ENCODE measurements at regions not wholly inside any gene's neighbourhood (a gene's known extent, or its start where the extent isn't known, plus 50 kb on each side); places are given as distances from the start of the nearest gene placed in this dataset.
"Not testable (repeated sequence)": the region's sequence is repeated elsewhere in the genome, so short reads cannot be mapped to it uniquely, and the experiment has no call there.

DNA sequence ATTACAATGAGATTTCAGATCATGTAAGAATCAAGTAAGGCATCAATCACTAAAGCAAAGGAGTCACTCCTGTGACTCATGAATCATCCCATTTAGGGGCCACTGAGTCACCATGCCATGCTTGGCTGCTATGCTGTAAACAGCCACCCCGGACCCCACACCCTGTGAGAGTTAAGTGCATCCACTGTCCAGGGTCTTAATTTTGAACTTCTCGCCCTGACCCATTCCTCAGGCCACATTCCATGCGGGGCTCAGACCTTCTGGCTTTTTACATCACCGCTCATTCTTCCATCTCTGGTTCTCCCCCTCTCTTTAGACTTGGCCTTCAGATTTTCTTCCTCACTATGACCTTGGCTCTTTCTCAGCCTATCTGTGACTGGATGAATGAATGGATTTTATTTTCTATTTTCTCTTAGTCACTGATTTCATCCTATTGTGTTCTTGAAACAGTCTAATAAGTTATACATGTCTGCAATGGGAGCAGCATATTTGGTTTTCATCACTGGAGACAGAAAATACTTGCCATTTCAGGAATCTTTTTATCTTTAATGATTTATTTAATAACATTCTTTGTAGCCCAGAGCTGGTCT is 239.6 kb downstream of the SKIDA1 start:
- no peak for DNase-seq

DNA sequence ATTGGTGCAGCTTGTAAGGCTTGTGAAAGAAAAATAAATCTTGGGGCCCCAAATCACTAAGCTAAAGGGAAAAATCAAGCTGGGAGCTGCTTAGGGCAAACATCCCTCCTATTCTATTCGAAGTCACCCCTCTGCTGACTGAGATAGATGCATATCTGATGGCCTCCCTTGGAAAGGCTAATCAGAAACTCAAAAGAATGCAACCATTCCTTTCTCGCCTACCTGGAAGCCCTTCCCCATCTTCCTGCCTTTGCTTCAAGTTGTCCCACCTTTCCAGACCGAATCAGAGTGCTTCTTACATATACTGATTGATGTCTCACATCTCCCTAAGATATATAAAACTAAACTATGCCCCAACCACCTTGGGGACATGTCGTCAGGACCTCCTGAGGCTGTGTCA is 240.3 kb downstream of the SKIDA1 start:
- DNase-seq: no peak

DNA sequence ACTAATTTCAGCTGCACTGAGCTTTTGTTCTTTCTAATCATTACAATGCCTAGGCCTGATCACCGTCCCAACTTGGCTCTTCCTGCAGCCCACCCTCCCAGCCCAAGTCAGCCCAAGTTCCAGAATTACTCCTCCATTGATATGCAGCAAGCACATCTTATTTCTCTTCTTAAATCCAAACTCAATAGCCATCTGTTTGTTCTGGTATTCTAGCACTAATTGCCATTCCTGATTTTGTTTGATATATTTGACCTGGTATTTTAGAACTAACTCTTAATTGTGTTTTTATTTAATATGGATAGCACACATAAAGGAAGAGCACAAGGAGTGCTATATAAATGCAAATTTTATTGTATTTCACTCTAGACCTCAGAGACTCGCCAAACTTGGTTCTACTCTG is 241.2 kb downstream of the SKIDA1 start:
- no peak for DNase-seq

DNA sequence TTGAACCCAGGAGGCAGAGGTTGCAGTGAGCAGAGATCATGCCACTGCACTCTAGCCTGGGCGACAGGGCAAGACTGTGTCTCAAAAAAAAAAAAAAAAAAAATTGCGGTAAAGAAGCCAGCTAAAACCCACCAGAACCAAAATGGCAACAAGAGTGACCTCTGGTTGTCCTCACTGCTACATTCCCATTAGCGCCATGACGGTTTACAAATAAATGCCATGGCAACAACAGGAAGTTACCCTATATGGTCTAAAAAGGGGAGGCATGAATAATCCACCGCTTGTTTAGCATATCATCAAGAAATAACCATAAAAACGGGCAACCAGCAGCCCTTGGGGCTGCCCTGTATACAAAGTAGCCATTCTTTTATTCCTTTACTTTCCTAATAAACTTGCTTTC is 242.4 kb downstream of the SKIDA1 start:
- not testable (repeated sequence) for DNase-seq

DNA sequence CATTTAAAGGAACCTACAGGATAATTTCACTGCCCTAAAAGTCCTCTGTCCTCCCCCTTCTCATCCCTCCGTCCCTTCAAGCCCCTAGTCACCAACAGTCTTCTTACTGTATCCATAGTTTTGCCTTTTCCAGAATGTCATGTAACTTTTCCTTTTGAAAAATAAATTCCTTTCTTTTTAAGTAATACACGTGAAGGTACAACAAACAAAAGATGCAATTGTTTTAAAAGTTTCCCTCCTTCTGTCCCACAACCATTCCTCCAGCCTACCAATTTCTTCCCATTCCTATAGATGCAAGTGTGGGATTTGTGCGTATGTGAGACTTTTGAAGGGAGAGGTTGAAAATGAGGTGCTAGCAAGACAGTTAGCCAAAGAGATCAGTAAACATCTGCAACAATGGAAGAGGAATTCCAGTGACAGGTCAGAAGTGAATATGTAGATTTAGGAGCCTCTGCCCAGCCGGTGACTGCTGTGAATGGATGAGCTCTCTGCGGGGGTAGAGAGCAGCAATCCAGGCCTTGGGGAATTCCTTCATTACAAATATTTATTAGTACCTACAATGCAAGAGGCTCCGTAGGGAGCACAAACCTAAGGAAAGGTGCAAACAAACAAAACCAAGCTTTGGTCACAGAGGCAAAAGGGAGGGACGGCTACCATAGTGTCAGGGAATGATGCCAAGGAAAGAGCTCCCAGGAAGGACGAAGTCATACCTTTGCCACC is 243.6 kb downstream of the SKIDA1 start:
- no peak for DNase-seq

DNA sequence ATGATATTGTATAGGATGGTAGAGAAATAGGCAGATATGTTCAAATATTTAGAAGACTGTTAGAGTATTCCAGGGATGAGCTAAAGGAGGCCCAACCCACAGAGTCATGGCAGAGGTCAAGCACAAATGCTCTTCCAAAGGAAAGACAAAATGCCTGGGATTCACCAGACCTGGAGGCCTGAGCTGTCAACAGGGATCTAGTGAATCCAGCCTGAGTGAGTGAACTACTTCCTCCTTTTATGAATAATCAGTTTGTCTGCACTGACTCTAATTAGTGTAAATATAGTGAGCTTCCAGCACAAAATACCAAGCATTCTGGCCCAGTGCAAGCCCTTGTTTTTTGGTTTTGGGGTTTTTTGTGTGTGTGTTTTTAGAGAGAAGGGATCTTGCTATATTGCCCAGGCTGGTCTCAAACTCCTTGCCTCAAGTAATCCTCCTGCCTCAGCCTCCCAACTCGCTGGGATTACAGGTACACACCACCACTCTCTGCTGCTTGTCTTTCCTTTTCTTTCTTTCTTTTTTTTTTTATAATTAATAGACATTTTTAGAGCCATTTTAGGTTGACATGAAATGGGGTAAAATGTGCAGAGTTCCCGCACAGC is 244.4 kb downstream of the SKIDA1 start:
- DNase-seq: no peak

DNA sequence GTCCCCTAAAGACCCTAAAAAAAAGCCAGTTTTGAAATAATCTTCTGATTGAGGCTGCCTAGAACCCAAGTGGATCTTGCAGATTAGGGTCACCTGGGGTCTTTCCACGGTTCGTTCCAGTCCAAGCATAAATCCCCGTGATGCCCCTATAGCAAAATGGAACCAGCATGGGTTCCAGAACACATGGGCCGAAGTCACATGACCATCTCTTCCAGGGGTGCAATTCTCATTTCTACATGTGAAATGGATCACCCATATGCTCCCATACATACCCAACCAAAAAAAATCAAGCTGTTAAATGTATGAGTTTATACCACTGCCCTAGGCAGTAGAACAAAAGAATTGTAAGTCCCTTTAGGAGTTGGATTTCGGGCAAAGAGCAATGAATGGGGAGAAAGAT is 245.4 kb downstream of the SKIDA1 start:
- DNase-seq: no peak

DNA sequence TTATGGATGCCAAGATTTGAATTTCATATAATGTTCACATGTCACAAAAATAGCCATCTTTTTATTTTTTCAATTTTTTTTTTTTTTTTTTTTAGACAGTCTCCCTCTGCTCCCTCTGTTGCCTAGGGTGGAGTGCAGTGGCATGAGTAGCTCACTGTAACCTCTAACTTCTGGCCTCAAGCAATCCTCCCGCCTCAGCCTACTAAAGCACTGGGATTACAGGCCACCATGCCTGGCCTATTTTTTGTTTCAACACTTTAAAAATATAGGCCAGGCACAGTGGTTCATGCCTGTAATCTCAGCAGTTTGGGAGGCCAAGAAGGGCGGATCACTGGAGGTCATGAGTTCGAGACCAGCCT is 246.3 kb downstream of the SKIDA1 start:
- no peak for DNase-seq

DNA sequence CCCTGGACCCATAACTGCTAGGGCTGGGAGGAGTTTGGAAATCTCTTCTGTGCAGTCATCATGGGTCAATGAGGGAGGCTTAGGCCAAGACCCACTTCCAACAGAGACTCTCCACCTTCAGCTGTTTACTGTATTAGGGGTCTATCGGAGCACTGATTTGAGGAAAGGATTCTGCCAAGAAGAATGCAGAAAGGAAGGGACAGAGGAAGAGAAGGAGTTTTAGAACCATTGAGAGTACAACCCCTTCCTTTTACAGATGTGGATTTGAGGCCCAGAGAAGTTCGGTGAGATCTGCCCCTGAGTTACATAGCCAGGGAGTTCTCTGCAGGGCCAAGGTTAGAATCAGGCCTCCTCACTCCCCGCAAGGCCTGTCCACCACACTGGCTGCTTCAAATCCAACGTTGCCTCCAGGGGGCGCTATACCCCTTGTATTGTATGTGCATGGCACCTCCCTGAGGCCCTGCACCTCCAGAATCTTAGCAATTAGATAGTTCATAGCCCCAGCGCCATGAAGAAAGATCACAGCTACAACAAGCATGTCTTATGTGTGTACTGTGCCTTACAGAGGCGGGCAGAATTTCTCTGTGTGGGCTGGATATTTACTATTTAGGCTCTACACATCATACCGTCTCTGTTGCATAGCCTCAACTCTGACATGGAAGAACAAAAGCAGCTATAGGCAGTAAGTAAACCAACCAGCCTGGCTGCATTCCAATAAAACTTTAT is 246.8 kb downstream of the SKIDA1 start:
- DNase-seq: peak; percentile 57

DNA sequence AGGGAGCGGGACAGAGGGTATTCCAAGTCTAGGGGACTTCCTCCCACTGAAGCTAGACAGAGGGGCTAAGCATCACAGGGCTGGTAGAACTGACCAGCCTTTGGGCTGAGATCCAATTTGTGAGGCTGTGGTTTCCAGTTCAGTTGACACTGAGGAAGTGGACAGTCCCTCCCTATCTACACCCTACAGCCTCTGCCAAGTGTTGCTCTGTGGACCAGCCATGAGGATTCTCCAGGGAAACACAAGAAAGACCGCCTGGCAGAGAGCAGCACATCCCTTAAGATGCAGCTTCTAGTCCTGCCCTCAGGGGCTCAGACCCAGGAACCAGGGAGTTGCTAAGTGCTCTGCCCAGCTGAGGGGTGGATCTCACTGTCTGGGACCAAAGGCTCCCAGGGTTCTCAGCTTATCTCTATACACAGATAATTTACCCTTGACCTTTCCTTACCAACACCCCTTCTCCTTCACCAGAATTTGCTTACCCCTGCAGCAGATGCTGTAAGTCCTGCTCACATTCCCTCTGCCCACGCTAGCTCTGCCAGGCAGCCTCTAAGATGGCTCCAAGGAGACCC is 252.0 kb downstream of the SKIDA1 start:
- no peak for DNase-seq

DNA sequence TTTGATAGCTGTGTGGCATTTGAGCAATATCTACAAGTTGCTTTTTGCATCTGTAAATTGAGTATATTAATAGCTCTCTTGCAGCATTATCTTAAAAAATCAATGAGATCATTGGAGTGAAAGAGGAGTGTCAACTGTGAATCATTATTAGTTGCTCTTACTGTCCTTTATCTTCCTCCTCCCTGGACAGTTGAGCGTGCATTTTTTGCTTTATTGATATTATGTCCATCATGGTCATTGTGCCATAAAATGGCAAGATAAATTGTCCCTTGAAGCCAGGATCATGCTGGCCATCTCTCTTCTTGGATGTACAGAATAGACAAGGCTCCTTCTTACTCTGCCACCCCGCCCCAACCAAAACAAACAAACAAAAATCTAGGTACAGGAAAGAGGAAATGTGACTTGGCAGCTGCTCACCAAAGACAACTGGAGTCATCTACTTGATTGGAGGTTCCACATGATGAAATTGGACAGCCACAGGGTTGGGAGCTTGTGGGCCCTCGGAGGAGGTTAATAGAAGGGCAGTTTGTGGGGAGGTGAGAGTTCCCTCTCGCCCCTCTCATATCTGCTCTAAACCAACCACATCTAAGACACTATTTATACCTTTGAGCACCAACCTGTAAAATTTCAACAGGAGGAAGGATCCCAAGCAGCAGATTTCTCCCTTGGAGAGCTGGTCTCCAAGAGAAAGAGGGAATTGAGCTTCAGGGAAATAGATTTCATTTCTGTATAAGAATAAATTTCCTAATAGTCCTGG is 252.7 kb downstream of the SKIDA1 start:
- DNase-seq: no peak

DNA sequence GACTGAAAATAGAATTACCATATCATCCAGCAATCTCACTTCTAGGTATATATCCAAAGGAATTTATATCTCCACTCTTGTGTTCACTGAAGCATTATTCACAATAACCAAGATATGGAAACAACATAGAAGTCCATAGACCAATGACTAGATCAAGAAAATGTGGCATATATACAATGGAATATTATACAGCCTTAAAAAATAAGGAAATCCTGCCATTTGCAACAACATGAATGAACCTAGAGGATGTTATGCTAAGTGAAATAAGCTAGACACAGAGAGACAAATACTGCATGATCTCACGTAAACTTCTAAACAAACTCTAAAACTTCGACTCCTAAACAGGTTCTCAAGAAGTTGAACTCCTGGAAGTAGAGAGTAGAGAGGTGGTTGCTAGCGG is 254.5 kb downstream of the SKIDA1 start:
- DNase-seq: no peak

DNA sequence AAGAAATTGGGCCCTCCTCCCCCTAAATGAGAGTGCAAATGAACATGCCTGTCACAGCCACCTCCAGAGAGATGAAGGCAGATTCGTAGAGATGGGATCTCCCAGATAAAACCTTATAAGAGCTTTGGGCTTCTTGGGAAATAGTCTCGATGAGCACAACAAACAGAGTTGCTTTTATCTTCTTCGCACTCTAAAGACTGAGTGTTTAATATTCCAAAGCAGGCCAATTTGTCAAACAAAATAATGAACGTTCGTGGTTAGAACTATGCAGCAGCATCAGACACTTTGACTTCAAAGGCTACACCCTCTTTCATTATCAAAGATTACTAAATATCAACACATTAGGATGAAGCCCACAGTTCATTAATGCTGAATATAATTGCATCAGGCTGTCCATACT is 256.2 kb downstream of the SKIDA1 start:
- no peak for DNase-seq

DNA sequence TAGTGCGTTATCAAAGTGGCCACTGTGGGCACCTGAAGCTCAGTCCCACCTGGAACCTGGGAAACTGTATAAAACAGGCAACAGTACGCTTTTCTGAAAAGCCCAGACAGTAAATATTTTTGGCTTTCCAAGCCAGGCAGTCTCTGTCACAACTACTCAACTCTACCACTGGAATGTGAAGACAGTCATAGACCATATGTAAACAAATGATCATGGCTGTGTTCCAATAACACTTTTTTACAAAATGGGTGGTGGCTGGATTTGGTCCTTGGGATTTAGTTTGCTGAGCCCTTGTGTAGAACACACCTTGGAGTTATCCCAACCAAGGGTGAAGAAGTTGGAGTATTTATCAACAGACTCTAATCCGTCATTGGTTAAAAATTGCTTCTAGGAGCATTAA is 259.9 kb downstream of the SKIDA1 start:
- DNase-seq: no peak

DNA sequence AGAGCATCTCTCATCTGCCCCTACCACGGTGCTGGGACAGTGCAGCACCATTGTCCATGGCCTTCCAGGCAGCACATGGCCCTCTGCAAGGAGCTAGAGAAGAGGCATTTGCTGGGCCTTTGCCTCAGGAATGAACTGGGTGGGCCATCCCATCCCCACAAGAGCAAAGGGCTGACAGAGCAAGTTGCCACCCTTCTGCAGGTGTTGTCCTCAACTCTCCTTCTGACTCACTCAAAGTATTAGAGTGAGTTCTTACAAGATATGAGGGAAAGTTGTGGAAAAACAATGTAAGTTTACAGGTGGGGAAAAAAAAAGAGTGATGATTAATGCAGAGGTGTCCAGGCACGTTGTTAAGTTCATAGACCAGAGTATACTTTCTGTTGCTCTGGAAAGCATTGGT is 261.2 kb downstream of the SKIDA1 start:
- no peak for DNase-seq

DNA sequence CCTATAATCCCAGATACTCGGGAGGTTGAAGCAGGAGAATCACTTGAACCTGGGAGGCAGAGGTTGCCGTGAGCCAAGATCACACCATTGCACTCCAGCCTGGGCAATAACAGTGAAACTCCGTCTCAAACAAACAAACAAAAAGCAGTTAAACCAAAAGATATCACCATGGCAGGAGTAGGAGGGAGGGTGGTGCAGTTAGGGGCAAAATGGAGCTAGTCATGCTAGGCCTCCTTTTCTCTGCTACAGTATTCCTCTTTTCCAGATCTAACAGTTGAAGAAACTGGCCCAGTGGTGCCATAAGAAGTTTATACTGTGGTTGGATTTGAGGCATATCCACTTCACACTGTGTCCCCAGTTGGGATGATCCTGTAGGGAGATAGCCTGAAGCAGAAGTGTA is 261.6 kb downstream of the SKIDA1 start:
- DNase-seq: no peak

DNA sequence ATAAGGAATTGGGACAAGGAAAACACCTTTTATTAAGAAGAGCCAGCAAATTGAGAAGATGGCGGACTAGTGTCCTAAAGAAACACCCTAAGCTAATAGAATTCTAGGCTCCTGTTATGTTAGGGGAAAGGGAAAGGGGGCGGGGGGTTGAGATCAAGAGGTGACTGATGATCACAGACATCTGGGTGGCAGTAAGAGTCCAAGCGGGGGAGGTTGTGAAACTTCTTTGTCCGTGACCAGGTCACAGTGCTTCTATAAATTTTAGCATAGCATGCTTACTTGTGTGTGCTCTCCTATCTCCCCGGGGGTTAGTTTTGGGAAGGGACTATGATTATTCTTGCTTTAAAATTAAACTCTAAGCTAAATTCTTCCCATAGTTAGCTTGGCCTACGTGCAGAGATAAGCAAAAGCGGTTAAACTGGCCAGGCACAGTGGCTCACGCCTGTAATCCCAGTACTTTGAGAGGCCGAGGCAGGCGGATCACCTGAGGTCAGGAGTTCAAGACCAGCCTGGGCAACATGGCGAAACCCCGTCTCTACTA is 262.1 kb downstream of the SKIDA1 start:
- no peak for DNase-seq

DNA sequence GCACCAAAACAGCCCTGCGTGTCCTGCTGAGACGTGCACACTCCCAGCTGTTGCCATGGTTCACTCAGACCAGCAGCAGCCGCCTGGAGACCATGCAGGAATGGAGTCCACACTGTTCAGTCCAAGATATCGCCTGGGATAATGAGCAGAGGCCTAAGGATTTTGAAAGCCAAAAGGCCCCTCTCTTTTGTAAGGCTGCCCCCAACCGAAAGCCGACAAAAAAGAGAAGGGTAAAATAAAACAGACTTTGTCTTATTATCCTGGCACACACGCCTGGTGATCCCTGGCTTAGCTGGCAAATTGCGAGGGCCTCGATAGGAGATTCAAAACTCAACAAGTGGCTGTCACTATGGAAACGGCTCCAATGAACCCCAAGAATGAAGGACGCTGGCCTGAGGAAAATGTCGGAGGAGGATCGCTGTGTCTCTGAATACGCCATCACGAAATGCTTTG is 263.6 kb downstream of the SKIDA1 start:
- DNase-seq: peak; percentile 24

DNA sequence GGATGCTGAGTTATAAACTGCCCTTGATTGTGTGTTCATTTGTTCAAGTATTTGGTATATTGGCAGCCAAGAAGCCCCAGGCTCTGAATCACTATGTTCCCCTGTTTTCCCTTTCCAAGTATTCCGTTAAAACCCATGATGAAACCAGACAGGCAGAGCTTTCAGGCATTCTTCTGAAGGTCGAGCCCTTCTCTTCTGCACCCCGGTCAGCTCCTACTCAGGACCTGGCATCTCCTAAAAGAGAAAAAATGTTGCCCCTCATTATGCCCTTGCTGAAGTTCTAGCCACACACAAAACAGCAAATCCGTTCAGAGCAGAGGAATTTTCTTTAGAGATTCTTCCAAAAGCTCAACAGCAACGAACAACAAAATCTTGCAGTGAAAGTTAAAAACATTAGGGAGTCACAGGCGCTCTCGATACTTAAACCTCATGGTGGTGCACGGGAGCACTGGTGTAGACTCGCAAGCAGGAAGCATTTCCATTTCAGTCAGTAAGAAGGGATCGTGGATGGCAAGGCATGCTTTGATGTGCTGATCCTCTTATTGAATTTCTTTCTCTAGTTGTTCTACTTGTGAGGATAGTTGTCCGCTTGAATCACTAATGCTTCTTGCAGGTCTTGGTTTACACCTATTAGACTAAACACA is 264.9 kb downstream of the SKIDA1 start:
- DNase-seq: no peak

DNA sequence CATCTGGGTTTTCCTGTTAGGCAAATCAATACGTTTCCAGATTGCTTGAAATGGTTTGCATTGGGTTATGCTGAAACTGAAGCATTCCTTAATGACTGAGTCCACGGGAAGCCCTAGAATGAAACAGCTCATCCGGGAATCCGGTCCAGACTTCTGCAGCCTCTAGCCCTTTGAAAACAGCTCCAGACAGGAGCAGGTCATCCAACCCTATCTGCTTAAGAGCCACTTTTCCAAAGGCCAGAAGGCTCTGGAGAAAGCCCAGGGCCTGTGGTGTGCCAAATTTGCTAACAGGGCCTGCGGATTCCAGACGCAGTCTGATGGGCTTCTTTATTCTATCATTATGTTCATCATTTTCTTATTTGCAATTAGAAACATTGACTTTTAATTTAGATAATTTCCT is 265.4 kb downstream of the SKIDA1 start:
- DNase-seq: no peak

DNA sequence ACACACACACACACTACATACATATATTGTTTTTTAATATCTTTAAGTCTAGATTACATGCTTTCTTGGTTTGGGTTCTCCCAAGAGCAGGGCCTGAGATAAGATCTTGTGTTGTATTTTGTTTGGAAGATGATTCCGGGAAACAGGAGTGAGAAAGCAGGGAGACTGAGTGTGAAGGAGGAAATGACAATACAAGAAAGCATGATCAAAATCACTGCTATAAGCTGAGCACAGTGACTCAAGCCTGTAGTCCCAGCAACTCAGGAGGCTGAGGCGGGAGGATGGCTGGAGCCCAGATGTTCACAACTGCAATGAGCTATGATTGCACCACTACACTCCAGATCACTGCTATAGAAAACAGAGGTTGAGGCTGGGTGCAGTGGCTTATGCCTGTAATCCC is 267.6 kb downstream of the SKIDA1 start:
- no peak for DNase-seq

DNA sequence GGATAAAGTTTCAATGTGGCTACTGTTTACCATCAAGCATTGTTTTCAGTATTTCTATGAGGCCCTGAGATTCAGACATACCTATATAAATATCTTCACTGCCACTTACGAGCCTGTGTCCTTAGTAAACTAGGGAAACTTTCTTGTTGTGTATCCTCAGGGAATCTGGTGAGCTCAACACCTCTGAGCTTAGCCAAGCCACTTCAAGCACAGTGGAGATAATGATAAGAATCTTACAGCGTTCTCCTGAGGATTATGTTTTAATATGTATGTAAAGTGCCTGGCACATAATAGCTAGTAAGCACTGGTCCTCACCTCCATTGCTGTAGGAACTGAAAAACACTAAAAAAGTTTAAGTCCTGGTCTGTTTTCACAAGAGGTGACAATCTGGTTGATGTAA is 268.3 kb downstream of the SKIDA1 start:
- no peak for DNase-seq

All from NCI-H2227 treated with DMSO at 0.1 percent for 48 hours (cell line).